GM18502 (cell line): ENCODE measurements at regions not wholly inside any gene's neighbourhood (a gene's known extent, or its start where the extent isn't known, plus 50 kb on each side); places are given as distances from the start of the nearest gene placed in this dataset.
A peak's percentile ranks its signal among the peaks of the same experiment; 100 is the strongest.
"Not testable (repeated sequence)": the region's sequence is repeated elsewhere in the genome, so short reads cannot be mapped to it uniquely, and the experiment has no call there.

Experiments
- ATAC-seq: cut with Tn5 transposase; IDR thresholded peaks from one replicate; pipeline ENCODE4 v1.9.1; 2021; ENCODE audit warnings: mild to moderate bottlenecking; ENCODE audit not compliant: unreplicated experiment, poor library complexity

GRCh38 chr16:70014915-70015314, 63.8 kb downstream of the CLEC18A start:
- ATAC-seq = not testable (repeated sequence)

- not testable (repeated sequence) for ATAC-seq
Observed at GRCh38 chr16:70016751-70017150, 65.6 kb downstream of the CLEC18A start.

GRCh38 chr16:70018254-70018653, 67.1 kb downstream of the CLEC18A start:
- ATAC-seq = peak; percentile 77

DNA sequence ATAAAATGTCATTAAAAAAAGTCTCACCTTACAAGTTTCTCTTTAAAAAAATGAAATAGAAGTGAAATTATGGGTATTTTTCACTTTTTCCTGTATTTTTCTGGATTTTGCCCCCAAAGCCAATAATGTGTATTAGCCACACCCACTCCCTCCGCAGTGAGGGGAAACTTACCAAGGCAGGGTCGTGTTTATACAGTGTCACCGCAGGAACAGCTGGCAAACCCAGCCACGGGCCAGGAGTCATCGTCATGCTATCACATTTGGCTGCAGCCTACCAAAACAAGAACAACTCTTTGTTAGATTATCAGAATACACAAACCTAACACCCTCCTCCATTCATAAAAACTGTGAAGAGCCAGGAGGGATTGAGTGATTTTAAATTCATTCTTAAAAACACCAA, 72.1 kb downstream of the CLEC18A start:
- ATAC-seq = not testable (repeated sequence)

- ATAC-seq = not testable (repeated sequence)
Observed at GRCh38 chr16:70023956-70024355, 72.8 kb downstream of the CLEC18A start.

DNA sequence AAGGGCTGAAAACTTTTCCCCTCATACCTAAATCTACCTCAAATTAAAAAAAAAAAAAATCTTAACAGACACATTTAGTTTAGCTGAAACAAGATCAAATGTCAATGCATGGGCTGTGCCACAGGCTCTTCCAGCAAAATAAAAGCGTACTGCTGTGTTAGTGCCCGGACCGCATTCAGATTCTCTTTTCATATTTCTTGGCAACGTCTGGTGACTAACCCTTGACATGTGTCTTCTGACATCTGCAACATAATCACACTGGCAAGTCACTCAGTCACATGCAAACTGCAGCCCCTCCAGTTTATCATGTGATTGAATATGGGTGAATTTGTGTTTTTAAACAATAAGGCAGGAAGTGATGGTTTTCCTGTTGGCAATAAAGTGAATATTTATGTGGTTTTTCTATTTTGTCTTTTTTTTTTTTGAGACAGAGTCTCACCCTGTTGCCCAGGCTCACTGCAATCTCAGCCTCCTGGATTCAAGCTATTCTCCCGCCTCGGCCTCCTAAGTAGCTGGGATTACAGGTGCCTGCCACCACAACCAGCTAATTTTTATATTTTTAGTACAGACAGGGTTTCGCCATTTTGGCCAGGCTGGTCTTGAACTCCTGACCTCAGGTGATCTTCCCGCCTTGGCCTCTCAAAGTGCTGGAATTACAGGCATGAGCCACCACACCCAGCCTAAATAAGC, 75.2 kb downstream of the CLEC18A start:
- ATAC-seq = not testable (repeated sequence)

DNA sequence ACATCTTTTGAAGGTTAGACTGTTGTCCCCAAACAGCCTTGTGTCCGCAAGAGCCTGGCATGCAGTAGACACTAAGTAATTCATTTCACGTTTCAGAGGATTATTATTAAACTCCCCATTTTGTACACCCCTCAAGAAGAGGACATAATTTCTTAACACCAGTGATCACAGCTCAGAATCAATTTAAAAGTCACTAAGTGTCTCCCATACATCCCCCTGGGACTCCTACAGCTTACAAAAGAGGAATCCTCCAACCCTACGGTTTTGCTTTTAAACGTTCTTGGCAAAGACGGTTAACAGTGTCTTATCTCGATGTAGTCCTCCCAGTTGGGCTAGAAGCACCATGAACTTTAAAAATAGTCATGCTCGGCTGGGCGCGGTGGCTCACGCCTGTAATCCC, 81.2 kb upstream of the PDPR start:
- not testable (repeated sequence) for ATAC-seq

DNA sequence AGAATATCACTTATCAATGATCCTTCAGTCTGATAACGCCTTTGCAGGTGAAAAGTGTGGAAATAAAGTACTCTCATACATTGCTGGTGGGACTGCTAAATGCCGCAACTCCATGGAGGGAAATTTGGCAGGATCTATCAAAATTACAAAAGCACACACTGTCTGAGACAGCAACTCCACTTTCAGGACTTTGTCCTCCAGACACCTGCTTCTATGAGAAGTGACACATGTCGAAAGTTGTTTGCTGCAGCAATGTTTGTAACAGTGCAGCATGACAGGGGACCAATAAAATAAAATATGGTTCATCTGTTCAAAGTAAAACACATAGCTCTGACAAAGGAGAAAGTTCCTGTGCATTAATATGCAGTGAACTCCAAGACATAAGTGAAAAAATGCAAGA, 76.2 kb upstream of the PDPR start:
- ATAC-seq = not testable (repeated sequence)

DNA sequence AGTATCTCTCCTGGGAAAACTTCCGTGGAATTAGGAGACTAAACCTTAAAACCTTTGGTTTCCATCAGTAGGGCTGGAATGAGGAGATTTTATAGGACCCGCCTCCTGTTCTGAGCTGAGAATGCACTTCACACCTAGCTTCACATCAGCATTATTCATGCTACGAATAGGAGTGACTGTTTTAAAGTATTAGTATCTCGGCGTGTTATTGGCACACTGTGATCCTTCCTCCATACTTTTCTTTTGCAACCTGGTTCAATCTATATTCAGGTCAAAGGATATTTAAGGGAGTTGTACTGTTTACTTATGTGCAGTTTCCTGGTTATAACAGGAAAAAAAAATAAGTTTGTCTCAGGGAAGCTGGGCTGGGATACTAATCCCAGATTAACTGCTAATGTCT, 73.6 kb upstream of the PDPR start:
- not testable (repeated sequence) for ATAC-seq

GRCh38 chr16:70043538-70044067, 70.5 kb upstream of the PDPR start:
- not testable (repeated sequence) for ATAC-seq

DNA sequence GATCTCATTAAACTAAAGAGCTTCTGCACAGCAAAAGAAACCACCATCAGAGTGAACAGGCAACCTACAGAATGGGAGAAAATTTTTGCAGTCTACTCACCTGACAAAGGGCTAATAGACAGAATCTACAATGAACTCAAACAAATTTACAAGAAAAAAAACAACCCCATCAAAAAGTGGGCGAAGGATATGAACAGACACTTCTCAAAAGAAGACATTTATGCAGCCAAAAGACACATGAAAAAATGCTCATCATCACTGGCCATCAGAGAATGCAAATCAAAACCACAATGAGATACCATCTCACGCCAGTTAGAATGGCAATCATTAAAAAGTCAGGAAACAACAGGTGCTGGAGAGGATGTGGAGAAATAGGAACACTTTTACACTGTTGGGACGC, 67.6 kb upstream of the PDPR start:
- ATAC-seq = not testable (repeated sequence)

DNA sequence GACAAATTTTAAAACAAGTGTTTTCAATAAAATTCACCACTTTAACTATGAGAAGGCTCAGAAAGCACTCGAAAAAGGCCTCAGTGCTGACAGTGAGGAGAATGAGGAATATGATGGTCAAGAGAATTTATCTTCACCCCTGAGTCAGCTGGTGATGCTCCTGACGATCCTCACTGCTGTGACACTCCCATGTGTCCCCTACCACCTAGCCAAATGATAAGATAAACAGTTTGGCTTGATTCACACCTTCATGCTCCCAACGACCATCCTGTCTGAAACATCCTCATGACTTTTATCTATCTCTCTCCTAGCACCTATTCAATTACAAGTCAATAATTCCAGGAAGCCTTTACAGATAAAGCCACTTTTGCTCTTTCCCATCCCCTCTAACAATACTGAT, 66.0 kb upstream of the PDPR start:
- not testable (repeated sequence) for ATAC-seq

- ATAC-seq = not testable (repeated sequence)
Observed at GRCh38 chr16:70058056-70058455, 56.1 kb upstream of the PDPR start.

- not testable (repeated sequence) for ATAC-seq
Observed at GRCh38 chr16:70059429-70059828, 54.7 kb upstream of the PDPR start.

- not testable (repeated sequence) for ATAC-seq
Observed at GRCh38 chr16:70060521-70061027, 53.6 kb upstream of the PDPR start.

DNA sequence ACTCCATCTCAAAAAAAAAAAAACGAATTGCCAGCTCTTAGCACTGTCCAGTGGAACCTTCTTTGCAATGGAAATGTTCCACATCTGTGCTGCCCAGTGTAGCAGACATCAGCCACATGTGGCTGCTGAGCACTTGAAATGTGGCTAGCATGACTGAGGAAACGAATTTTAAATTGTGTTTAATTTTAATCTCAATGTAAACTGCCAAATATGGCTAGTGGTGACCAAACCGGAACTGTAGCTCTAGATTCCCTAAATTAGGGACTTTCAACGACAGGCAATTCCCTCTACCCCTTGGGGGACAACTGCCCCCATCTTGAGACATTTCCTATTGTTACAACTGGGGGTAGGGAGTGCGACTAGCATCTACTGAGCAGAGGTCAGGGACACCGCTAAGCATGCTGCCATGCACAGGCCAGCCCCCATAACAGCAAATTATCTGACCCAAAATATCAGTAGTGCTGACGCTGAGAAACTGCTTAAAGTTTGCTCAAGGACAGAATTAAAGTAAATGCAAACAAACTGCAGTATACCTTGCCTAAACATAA, 52.4 kb upstream of the PDPR start:
- ATAC-seq = not testable (repeated sequence)

GRCh38 chr16:70062947-70063346, 51.2 kb upstream of the PDPR start:
- ATAC-seq = not testable (repeated sequence)
